ENCODE measurements at regions not wholly inside any gene's neighbourhood (a gene's known extent, or its start where the extent isn't known, plus 50 kb on each side); places are given as distances from the start of the nearest gene placed in this dataset.

GRCh38 chr15:47035475-47036406, 681.6 kb upstream of the SEMA6D start:
- no CpG with 5 or more reads among the region's 2 CpGs for WGBS
- no peak overlapping the region for H2AFZ ChIP-seq (ENCODE audit: low read depth, low read length)

DNA sequence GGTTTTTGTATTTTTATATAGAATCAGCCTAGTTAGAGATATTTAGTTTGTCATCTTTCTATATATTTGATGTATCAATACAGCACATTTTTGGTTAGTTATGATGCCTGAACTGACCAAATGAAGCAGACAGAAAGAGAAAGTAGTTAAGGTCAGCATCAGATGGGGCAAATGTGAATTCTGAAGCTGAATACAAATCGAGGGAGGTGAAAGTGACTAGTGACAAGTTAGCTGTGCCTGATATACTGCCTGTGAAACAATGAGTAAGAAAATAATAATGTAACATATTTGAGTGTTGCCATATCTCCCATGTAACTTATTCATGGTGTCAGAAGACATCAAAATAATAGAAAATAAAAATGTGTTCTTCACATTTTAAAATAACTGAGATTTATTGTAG, 680.3 kb upstream of the SEMA6D start:
- Histone ChIP-seq H3K4me1 (ENCODE audit: control insufficient read depth, insufficient read depth, low read depth, low read length) (no peaks in the 10 kb centered on the region), H2BK15ac (ENCODE audit: low read depth, poor library complexity, severe bottlenecking) (no peak overlapping the region), H2AK5ac (ENCODE audit: low read length, severe bottlenecking) (no peak overlapping the region), H4K91ac (ENCODE audit: low read length) (no peak overlapping the region), H3K36me3 (ENCODE audit: control insufficient read depth in 1 of 2, insufficient read depth in 2 of 2, low read depth in 1 of 2, low read length in 2 of 2) (no peaks in the 10 kb centered on the region), H3K79me1 (replicated peaks; ENCODE audit: low read length, poor library complexity, severe bottlenecking) (no peaks in the 10 kb centered on the region), H3K23ac (ENCODE audit: low read length in 2 of 2) (no peak overlapping the region), H3K27me3 (ENCODE audit: control insufficient read depth in 1 of 2, insufficient read depth in 1 of 2, low read length in 2 of 2) (no peaks in the 10 kb centered on the region), H3K14ac (ENCODE audit: low read length in 2 of 2) (no peak overlapping the region), H3K18ac (ENCODE audit: low read depth in 1 of 2, low read length in 2 of 2) (no peak overlapping the region), H3K4me3 (ENCODE audit: insufficient read depth in 1 of 2, low read depth in 1 of 2, low read length in 2 of 2) (no peak overlapping the region), H4K8ac (ENCODE audit: low read length) (no peak overlapping the region), H3K9me3 (ENCODE audit: control insufficient read depth, low read length) (peaks cover under 1% of the 10 kb centered on the region), H3K4ac (ENCODE audit: low read depth in 1 of 2, low read length in 2 of 2) (no peak overlapping the region), H2BK12ac (ENCODE audit: low read length in 2 of 2) (no peak overlapping the region), H3K9ac (ENCODE audit: low read length) (no peak overlapping the region), H2AFZ (ENCODE audit: low read depth, low read length) (no peak overlapping the region), H3K4me2 (ENCODE audit: low read length, poor library complexity, severe bottlenecking) (no peak overlapping the region), H3K27ac (ENCODE audit: low read length, poor library complexity, severe bottlenecking) (no peak overlapping the region), H2BK120ac (ENCODE audit: low read depth, low read length) (no peak overlapping the region), H2BK5ac (ENCODE audit: low read depth, low read length, poor library complexity, severe bottlenecking) (no peak overlapping the region)
- WGBS, result 71% methylated on average over 1 of the region's 1 CpG
- no peak for DNase-seq

More at GRCh38 chr15:47035475-47036406, 681.6 kb upstream of the SEMA6D start:
- Histone ChIP-seq H4K91ac (ENCODE audit: low read length) (no peak overlapping the region), H2BK5ac (ENCODE audit: low read depth, low read length, poor library complexity, severe bottlenecking) (no peak overlapping the region), H3K9ac (ENCODE audit: low read length) (no peak overlapping the region), H2BK15ac (ENCODE audit: low read depth, poor library complexity, severe bottlenecking) (no peak overlapping the region), H2BK12ac (ENCODE audit: low read length in 2 of 2) (no peak overlapping the region), H4K8ac (ENCODE audit: low read length) (no peak overlapping the region), H3K23ac (ENCODE audit: low read length in 2 of 2) (no peak overlapping the region), H3K27me3 (ENCODE audit: control insufficient read depth in 1 of 2, insufficient read depth in 1 of 2, low read length in 2 of 2) (no peaks in the 10 kb centered on the region), H3K4me1 (ENCODE audit: control insufficient read depth, insufficient read depth, low read depth, low read length) (no peaks in the 10 kb centered on the region), H2BK120ac (ENCODE audit: low read depth, low read length) (no peak overlapping the region), H3K18ac (ENCODE audit: low read depth in 1 of 2, low read length in 2 of 2) (no peak overlapping the region), H3K4me3 (ENCODE audit: insufficient read depth in 1 of 2, low read depth in 1 of 2, low read length in 2 of 2) (no peak overlapping the region), H3K4me2 (ENCODE audit: low read length, poor library complexity, severe bottlenecking) (no peak overlapping the region), H3K36me3 (ENCODE audit: control insufficient read depth in 1 of 2, insufficient read depth in 2 of 2, low read depth in 1 of 2, low read length in 2 of 2) (no peaks in the 10 kb centered on the region), H3K27ac (ENCODE audit: low read length, poor library complexity, severe bottlenecking) (no peak overlapping the region), H3K14ac (ENCODE audit: low read length in 2 of 2) (no peak overlapping the region), H2AK5ac (ENCODE audit: low read length, severe bottlenecking) (no peak overlapping the region), H3K9me3 (ENCODE audit: control insufficient read depth, low read length) (peaks cover 5% of the 10 kb centered on the region), H3K79me1 (replicated peaks; ENCODE audit: low read length, poor library complexity, severe bottlenecking) (no peaks in the 10 kb centered on the region), H3K4ac (ENCODE audit: low read depth in 1 of 2, low read length in 2 of 2) (no peak overlapping the region)
- DNase-seq, result no peak

GRCh38 chr15:47039225-47039624, 678.1 kb upstream of the SEMA6D start:
- no peak for DNase-seq
- H3K4ac ChIP-seq (ENCODE audit: low read depth in 1 of 2, low read length in 2 of 2), result no peak overlapping the region

GRCh38 chr15:47041301-47041700, 676.0 kb upstream of the SEMA6D start:
- Histone ChIP-seq H3K4ac (ENCODE audit: low read depth in 1 of 2, low read length in 2 of 2) (no peak overlapping the region), H3K18ac (ENCODE audit: low read depth in 1 of 2, low read length in 2 of 2) (no peak overlapping the region), H3K79me1 (replicated peaks; ENCODE audit: low read length, poor library complexity, severe bottlenecking) (no peaks in the 10 kb centered on the region), H3K27me3 (ENCODE audit: control insufficient read depth in 1 of 2, insufficient read depth in 1 of 2, low read length in 2 of 2) (no peaks in the 10 kb centered on the region), H2BK12ac (ENCODE audit: low read length in 2 of 2) (no peak overlapping the region), H3K4me2 (ENCODE audit: low read length, poor library complexity, severe bottlenecking) (no peak overlapping the region), H2BK120ac (ENCODE audit: low read depth, low read length) (no peak overlapping the region), H3K9ac (ENCODE audit: low read length) (no peak overlapping the region), H3K4me1 (ENCODE audit: control insufficient read depth, insufficient read depth, low read depth, low read length) (no peaks in the 10 kb centered on the region), H3K4me3 (ENCODE audit: insufficient read depth in 1 of 2, low read depth in 1 of 2, low read length in 2 of 2) (no peak overlapping the region), H3K14ac (ENCODE audit: low read length in 2 of 2) (no peak overlapping the region), H2AFZ (ENCODE audit: low read depth, low read length) (no peak overlapping the region), H3K9me3 (ENCODE audit: control insufficient read depth, low read length) (peaks cover 4% of the 10 kb centered on the region), H2AK5ac (ENCODE audit: low read length, severe bottlenecking) (no peak overlapping the region), H3K27ac (ENCODE audit: low read length, poor library complexity, severe bottlenecking) (no peak overlapping the region), H3K23ac (ENCODE audit: low read length in 2 of 2) (no peak overlapping the region), H2BK15ac (ENCODE audit: low read depth, poor library complexity, severe bottlenecking) (no peak overlapping the region), H4K91ac (ENCODE audit: low read length) (no peak overlapping the region), H2BK5ac (ENCODE audit: low read depth, low read length, poor library complexity, severe bottlenecking) (no peak overlapping the region), H4K8ac (ENCODE audit: low read length) (no peak overlapping the region), H3K36me3 (ENCODE audit: control insufficient read depth in 1 of 2, insufficient read depth in 2 of 2, low read depth in 1 of 2, low read length in 2 of 2) (no peaks in the 10 kb centered on the region)
- WGBS, result no CpG with 5 or more reads among the region's 1 CpG
- DNase-seq, result no peak

More at GRCh38 chr15:47039225-47039624, 678.1 kb upstream of the SEMA6D start:
- Histone ChIP-seq H2BK120ac (ENCODE audit: low read depth, low read length) (no peak overlapping the region), H3K4me2 (ENCODE audit: low read length, poor library complexity, severe bottlenecking) (no peak overlapping the region), H4K8ac (ENCODE audit: low read length) (no peak overlapping the region), H4K91ac (ENCODE audit: low read length) (no peak overlapping the region), H3K27ac (ENCODE audit: low read length, poor library complexity, severe bottlenecking) (no peak overlapping the region), H3K14ac (ENCODE audit: low read length in 2 of 2) (no peak overlapping the region), H2BK15ac (ENCODE audit: low read depth, poor library complexity, severe bottlenecking) (no peak overlapping the region), H3K4me3 (ENCODE audit: insufficient read depth in 1 of 2, low read depth in 1 of 2, low read length in 2 of 2) (no peak overlapping the region), H2AK5ac (ENCODE audit: low read length, severe bottlenecking) (no peak overlapping the region), H3K23ac (ENCODE audit: low read length in 2 of 2) (no peak overlapping the region), H2BK5ac (ENCODE audit: low read depth, low read length, poor library complexity, severe bottlenecking) (no peak overlapping the region), H3K9ac (ENCODE audit: low read length) (no peak overlapping the region), H3K36me3 (ENCODE audit: control insufficient read depth in 1 of 2, insufficient read depth in 2 of 2, low read depth in 1 of 2, low read length in 2 of 2) (no peaks in the 10 kb centered on the region), H3K4me1 (ENCODE audit: control insufficient read depth, insufficient read depth, low read depth, low read length) (no peaks in the 10 kb centered on the region), H3K79me1 (replicated peaks; ENCODE audit: low read length, poor library complexity, severe bottlenecking) (no peaks in the 10 kb centered on the region), H3K9me3 (ENCODE audit: control insufficient read depth, low read length) (no peaks in the 10 kb centered on the region), H3K27me3 (ENCODE audit: control insufficient read depth in 1 of 2, insufficient read depth in 1 of 2, low read length in 2 of 2) (no peaks in the 10 kb centered on the region), H2BK12ac (ENCODE audit: low read length in 2 of 2) (no peak overlapping the region), H3K18ac (ENCODE audit: low read depth in 1 of 2, low read length in 2 of 2) (no peak overlapping the region), H2AFZ (ENCODE audit: low read depth, low read length) (no peak overlapping the region)
- WGBS, result 100% methylated on average over 1 of the region's 1 CpG
